Spleen (tissue), 7 donors: ENCODE measurements at regions not wholly inside any gene's neighbourhood (a gene's known extent, or its start where the extent isn't known, plus 50 kb on each side); places are given as distances from the start of the nearest gene placed in this dataset.

Source experiments
- CTCF ChIP-seq, 11 experiments: fragments of 200-600 bp in 7 of 11; fragments of 450-650 bp in 4 of 11; sonication (generic) in 4 of 11; IDR thresholded peaks in 8 of 11; conservative IDR thresholded peaks in 3 of 11; 1 replicate in 7 of 11; 2 replicates in 4 of 11; pipeline versions ENCODE4 v1.4.0 to v1.8.0; 2016 to 2021; ENCODE audit warnings: antibody characterized with exemption in 11 of 11, inconsistent platforms in 4 of 11, mild to moderate bottlenecking in 1 of 11
- POLR2A ChIP-seq, 3 donors: fragments of 450-650 bp; IDR thresholded peaks; one replicate each; pipeline ENCODE4 v1.5.1; 2017; ENCODE audit warnings: antibody characterized with exemption in 3 of 3, mild to moderate bottlenecking in 1 of 3
- POLR2AphosphoS5 ChIP-seq, 3 donors: sonication (generic); formaldehyde crosslinking; IDR thresholded peaks; one replicate each; pipeline ENCODE4 v1.5.1; 2017; ENCODE audit warnings: antibody characterized with exemption in 3 of 3
- donor health status: DM: no; HTN: no; CAD: no; lungs with moderate emphysema.
- donor health status: DM: no; HTN: no; CAD: no.
- donor health status: DM: no; HTN: no; CAD: no.

GRCh38 chr3:151561878-151562277 lies 101.0 kb upstream of the IGSF10 start:
- TF ChIP-seq CTCF (IDR thresholded peaks at IDR 0.05 in 8 of 11, conservative IDR thresholded peaks at IDR 0.05 in 3 of 11) (no peak), POLR2AphosphoS5 (IDR thresholded peaks at IDR 0.05) (no peak), POLR2A (IDR thresholded peaks at IDR 0.05) (no peak)
